ENCODE measurements at regions not wholly inside any gene's neighbourhood (a gene's known extent, or its start where the extent isn't known, plus 50 kb on each side); places are given as distances from the start of the nearest gene placed in this dataset.

DNA sequence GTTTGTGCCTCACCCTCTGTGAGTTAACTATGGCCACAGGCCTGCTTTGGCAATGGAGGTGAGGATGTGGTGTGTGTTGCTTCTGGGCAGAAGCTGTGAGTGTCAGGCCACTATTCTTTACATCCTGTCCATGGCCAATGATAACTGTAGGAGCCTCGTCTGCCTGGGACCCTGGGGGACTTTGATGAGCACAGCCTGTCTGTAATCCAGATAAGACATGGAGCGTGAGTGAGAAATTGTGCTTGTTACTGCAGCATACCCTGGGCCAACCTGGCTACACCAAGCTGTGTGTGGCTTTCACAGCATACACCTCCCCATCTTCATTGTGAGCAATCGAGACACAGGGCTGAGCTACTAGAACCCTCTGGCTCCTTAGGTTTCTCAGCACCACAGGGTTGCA is 150.4 kb downstream of the MYLK4 start:
- H3K4me1 ChIP-seq (ENCODE audit: control insufficient read depth, insufficient read depth, low read length): no peaks in the 10 kb centered on the region
- H3K9me3 ChIP-seq (ENCODE audit: control insufficient read depth, insufficient read depth, low read depth, low read length): no peaks in the 10 kb centered on the region
- POLR2A ChIA-PET: no interaction called here
- H3K36me3 ChIP-seq (ENCODE audit: control insufficient read depth in 2 of 2, insufficient read depth in 1 of 2, low read length in 2 of 2): no peaks in the 10 kb centered on the region
- no peak overlapping the region for H3K4me3 ChIP-seq (ENCODE audit: low read depth, low read length)
- TF ChIP-seq ZBTB8A (tag by site-specific recombination; IDR thresholded peaks at IDR 0.05): no peak
- CTCF ChIA-PET: interaction anchor here (0.7 to 1.2 kb wide), 3 partner anchors 21 to 149 kb away, joined by 3 read pairs; no protein-coding TSS in a partner anchor
- H3K27ac ChIP-seq (ENCODE audit: extremely low read depth, low read depth, low read length): no peak overlapping the region

DNA sequence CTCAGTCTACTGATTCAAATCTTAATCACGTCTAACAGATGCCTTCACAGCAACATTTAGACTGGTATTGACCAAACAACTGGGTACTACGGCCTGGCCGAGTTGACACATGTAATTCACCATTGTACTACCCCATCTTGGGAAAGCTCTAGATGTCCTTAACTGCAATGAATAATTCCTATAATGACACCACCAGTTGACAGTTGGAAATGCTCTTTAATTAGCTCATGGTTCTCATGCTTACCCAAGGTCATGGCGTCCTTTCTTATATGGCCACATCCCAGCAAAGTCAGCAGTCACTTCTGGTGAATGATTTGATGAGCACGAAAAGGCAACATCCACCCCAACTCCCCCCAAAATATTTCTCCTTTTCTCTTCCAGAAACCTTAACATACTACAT is 150.9 kb downstream of the MYLK4 start:
- TF ChIP-seq RBAK (tag by site-specific recombination; IDR thresholded peaks at IDR 0.05) (no peak), WT1 (tag by site-specific recombination; IDR thresholded peaks at IDR 0.05) (no peak), ZNF626 (tag by site-specific recombination; IDR thresholded peaks at IDR 0.05) (no peak), ZNF24 (tag by site-specific recombination; IDR thresholded peaks at IDR 0.05) (no peak), ZFP3 (tag by site-specific recombination; IDR thresholded peaks at IDR 0.05; ENCODE audit: low read depth) (no peak), MYNN (tag by site-specific recombination; IDR thresholded peaks at IDR 0.05; ENCODE audit: borderline replicate concordance) (no peak), ATF2 (tag by site-specific recombination; IDR thresholded peaks at IDR 0.05; ENCODE audit: low read depth) (no peak), REPIN1 (tag by site-specific recombination; IDR thresholded peaks at IDR 0.05; ENCODE audit: low read depth) (no peak), ZNF354C (tag by site-specific recombination; IDR thresholded peaks at IDR 0.05; ENCODE audit: borderline replicate concordance, low read depth) (no peak), SETDB1 (IDR thresholded peaks at IDR 0.05; ENCODE audit: insufficient read length, low read length) (no peak), ZNF571 (tag by site-specific recombination; IDR thresholded peaks at IDR 0.05) (no peak), ZNF707 (tag by site-specific recombination; IDR thresholded peaks at IDR 0.05) (no peak), ZSCAN4 (tag by site-specific recombination; IDR thresholded peaks at IDR 0.05) (no peak), ZBTB49 (tag by site-specific recombination; IDR thresholded peaks at IDR 0.05; ENCODE audit: low read depth) (no peak), ZNF670 (tag by site-specific recombination; IDR thresholded peaks at IDR 0.05; ENCODE audit: low read depth) (no peak), ZNF654 (tag by site-specific recombination; IDR thresholded peaks at IDR 0.05; ENCODE audit: low read depth) (no peak), ZBTB10 (tag by site-specific recombination; IDR thresholded peaks at IDR 0.05) (no peak), ZNF549 (tag by site-specific recombination; IDR thresholded peaks at IDR 0.05) (no peak), INSM2 (tag by site-specific recombination; IDR thresholded peaks at IDR 0.05) (no peak)
- TF ChIP-seq, protein P1, sequence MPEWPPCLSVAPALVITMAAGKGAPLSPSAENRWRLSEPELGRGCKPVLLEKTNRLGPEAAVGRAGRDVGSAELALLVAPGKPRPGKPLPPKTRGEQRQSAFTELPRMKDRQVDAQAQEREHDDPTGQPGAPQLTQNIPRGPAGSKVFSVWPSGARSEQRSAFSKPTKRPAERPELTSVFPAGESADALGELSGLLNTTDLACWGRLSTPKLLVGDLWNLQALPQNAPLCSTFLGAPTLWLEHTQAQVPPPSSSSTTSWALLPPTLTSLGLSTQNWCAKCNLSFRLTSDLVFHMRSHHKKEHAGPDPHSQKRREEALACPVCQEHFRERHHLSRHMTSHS (tag by site-specific recombination; IDR thresholded peaks at IDR 0.05): no peak
- Histone ChIP-seq H3K36me3 (ENCODE audit: control insufficient read depth in 2 of 2, insufficient read depth in 1 of 2, low read length in 2 of 2) (no peaks in the 10 kb centered on the region), H3K27ac (ENCODE audit: extremely low read depth, low read depth, low read length) (no peak overlapping the region), H3K4me3 (ENCODE audit: low read depth, low read length) (no peak overlapping the region), H3K4me1 (ENCODE audit: control insufficient read depth, insufficient read depth, low read length) (no peaks in the 10 kb centered on the region), H3K9me3 (ENCODE audit: control insufficient read depth, insufficient read depth, low read depth, low read length) (no peaks in the 10 kb centered on the region)
- CTCF ChIA-PET: interaction anchor here (0.9 to 1.2 kb wide), 2 partner anchors 21 to 150 kb away, joined by 3 read pairs; no protein-coding TSS in a partner anchor
- POLR2A ChIA-PET: no interaction called here
